Fibroblast of mammary gland (primary cell): ENCODE measurements at regions not wholly inside any gene's neighbourhood (a gene's known extent, or its start where the extent isn't known, plus 50 kb on each side); places are given as distances from the start of the nearest gene placed in this dataset.
"Not testable (repeated sequence)": the region's sequence is repeated elsewhere in the genome, so short reads cannot be mapped to it uniquely, and the experiment has no call there.

ENCODE experiments used
- DNase-seq: peaks from one replicate; pipeline ENCODE4 v3.0.0-alpha.2; 2010; ENCODE audit warnings: low read depth
- H3K4me3 ChIP-seq: 2 replicates; pipeline ENCODE4 v1.5.1; 2011; ENCODE audit warnings: low read depth, mild to moderate bottlenecking, low read length, moderate library complexity; ENCODE audit not compliant: control insufficient read depth
- CTCF ChIP-seq: conservative IDR thresholded peaks from 2 replicates; pipeline ENCODE4 v1.5.1; 2011; ENCODE audit warnings: low read depth, low read length, inconsistent platforms; ENCODE audit not compliant: control insufficient read depth, insufficient read depth

GRCh38 chr15:19956124-19956796 is 585.3 kb downstream of the GOLGA6L6 start:
- no peak overlapping the region for H3K4me3 ChIP-seq
- DNase-seq, result no peak
- no peak for TF ChIP-seq CTCF

GRCh38 chr15:19944261-19944888 is 597.2 kb downstream of the GOLGA6L6 start:
- TF ChIP-seq CTCF, result no peak
- no peak overlapping the region for H3K4me3 ChIP-seq

GRCh38 chr15:19943515-19943914 is 598.1 kb downstream of the GOLGA6L6 start:
- no peak for TF ChIP-seq CTCF
- no peak overlapping the region for H3K4me3 ChIP-seq
- DNase-seq, result no peak

More at GRCh38 chr15:19944261-19944888, 597.2 kb downstream of the GOLGA6L6 start:
- DNase-seq, result no peak

DNA sequence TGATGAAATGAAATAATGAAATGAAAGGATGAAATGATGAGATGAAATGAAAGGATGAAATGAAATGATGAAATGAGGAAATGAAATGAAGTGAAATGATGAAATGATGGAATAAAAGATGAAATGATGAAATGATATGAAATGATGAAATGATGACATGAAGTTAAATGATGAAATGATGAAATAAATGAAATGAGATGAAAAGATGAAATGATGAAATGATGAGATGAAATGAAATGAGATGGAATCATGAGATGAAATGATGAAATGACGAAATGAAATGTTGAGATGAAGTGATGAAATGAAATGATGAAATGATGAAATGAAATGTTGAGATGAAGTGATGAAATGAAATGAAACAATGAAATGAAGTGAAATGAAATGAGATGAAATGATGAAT is 638.3 kb downstream of the GOLGA6L6 start:
- not testable (repeated sequence) for H3K4me3 ChIP-seq, DNase-seq

GRCh38 chr15:19902388-19902787 is 639.2 kb downstream of the GOLGA6L6 start:
- not testable (repeated sequence) for H3K4me3 ChIP-seq, DNase-seq

DNA sequence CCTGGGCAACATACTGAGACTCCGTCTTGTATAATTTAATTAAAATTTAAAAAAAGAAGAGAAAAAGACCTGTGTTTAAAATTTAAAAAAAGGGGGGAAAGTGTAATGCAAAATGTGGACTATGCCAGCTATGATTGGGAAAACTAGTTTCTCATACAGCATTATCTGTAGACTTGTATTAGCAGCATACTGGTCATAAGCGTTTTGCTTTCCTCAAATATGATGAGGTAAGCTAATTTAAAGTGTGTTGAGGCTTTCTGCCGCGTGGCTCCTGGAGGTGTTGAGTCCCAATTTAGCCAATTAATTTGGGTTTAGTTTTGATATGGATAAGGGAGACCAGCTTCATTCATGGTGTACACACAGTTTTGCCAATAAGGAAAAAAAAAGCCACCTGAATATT is 640.2 kb downstream of the GOLGA6L6 start:
- not testable (repeated sequence) for H3K4me3 ChIP-seq, DNase-seq

DNA sequence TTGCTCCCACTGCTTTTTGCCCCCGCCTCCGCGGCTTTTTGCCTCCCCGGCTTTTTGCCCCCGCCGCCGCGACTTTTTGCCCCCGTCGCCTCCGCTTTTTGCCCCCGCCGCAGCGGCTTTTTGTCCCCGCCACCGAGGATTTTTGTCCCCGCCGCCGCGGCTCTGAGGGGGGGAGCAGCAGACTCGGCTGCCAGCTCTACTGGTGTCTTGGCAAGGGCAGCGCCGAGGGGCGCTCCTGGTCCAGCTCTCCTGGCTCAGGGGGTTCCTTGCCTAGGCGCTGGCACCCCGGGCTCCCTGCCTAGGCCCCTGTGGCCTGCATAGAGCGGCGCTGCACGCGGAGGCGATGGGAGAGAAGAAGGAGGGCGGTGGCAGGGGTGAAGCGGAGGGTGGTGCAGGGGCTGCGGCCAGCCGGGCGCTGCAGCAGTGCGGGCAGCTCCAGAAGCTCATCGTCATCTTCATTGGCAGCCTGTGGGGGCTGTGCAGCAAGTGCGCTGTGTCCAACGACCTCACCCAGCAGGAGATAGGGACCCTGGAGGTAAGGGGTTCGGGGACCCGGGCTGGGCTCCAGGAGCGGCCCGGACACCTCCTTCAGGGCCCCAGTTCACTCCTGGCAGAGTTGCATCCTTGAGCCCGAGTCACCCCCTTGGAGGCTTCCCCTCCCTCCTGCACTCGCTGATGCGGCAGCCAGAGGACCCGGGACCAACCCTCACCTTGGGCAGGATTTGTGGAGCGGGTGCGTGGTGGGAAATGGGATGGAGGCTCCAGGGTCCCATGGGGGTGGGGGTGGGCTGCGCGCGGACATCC is 642.4 kb downstream of the GOLGA6L6 start:
- H3K4me3 ChIP-seq, result no peak overlapping the region
- no peak for TF ChIP-seq CTCF
- DNase-seq, result no peak

GRCh38 chr15:19888811-19889210 is 652.8 kb downstream of the GOLGA6L6 start:
- H3K4me3 ChIP-seq, DNase-seq: not testable (repeated sequence)

- not testable (repeated sequence) for H3K4me3 ChIP-seq
Observed at GRCh38 chr15:19844061-19844460, 697.5 kb downstream of the GOLGA6L6 start.

More at GRCh38 chr15:19844061-19844460, 697.5 kb downstream of the GOLGA6L6 start:
- DNase-seq, result not testable (repeated sequence)
